HCT116 (cell line): ENCODE measurements at regions not wholly inside any gene's neighbourhood (a gene's known extent, or its start where the extent isn't known, plus 50 kb on each side); places are given as distances from the start of the nearest gene placed in this dataset.
"Not testable (repeated sequence)": the region's sequence is repeated elsewhere in the genome, so short reads cannot be mapped to it uniquely, and the experiment has no call there.

Experiments used
- EZH2 ChIP-seq: fragments of 200-600 bp; sonication (generic); IDR thresholded peaks from 2 replicates; pipeline ENCODE4 v1.6.1; 2017; ENCODE audit warnings: antibody characterized with exemption, mixed run types
- TF ChIP-seq, protein P1 (sequence below), 3 experiments: fragments of 200-600 bp in 1 of 3; sonication (generic) in 1 of 3; IDR thresholded peaks in 2 of 3; conservative IDR thresholded peaks in 1 of 3; 2 replicates each; pipeline ENCODE4 v1.5.1; 2012 to 2017; ENCODE audit warnings: low read depth in 2 of 3, low read length in 2 of 3, antibody characterized with exemption in 1 of 3, borderline replicate concordance in 1 of 3, control low read depth in 1 of 3, mild to moderate bottlenecking in 1 of 3, mixed read lengths in 1 of 3, mixed run types in 1 of 3, moderate library complexity in 1 of 3; ENCODE audit not compliant: insufficient read depth in 1 of 3

DNA sequence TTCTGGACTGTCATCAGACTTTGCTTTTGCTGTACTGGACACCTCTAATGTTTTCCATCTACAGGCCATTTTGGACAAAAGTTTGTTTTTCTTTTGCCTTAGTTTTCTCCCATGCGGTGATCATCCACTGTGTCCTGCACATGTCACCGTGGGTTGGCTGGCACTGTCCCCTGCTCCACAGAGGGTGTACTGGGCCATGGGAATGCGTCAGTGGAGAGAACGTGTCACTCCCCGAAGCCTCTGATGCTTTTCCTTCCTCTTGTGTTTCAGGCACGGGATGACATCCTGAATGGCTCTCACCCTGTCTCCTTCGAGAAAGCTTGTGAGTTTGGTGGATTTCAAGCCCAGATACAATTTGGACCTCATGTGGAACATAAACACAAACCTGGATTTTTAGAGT is 385.0 kb upstream of the TPM1 start:
- TF ChIP-seq, protein P1, sequence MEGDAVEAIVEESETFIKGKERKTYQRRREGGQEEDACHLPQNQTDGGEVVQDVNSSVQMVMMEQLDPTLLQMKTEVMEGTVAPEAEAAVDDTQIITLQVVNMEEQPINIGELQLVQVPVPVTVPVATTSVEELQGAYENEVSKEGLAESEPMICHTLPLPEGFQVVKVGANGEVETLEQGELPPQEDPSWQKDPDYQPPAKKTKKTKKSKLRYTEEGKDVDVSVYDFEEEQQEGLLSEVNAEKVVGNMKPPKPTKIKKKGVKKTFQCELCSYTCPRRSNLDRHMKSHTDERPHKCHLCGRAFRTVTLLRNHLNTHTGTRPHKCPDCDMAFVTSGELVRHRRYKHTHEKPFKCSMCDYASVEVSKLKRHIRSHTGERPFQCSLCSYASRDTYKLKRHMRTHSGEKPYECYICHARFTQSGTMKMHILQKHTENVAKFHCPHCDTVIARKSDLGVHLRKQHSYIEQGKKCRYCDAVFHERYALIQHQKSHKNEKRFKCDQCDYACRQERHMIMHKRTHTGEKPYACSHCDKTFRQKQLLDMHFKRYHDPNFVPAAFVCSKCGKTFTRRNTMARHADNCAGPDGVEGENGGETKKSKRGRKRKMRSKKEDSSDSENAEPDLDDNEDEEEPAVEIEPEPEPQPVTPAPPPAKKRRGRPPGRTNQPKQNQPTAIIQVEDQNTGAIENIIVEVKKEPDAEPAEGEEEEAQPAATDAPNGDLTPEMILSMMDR (IDR thresholded peaks at IDR 0.05 in 2 of 3, conservative IDR thresholded peaks at IDR 0.05 in 1 of 3; ENCODE audit: borderline replicate concordance in 1 of 3, insufficient read depth in 1 of 3, low read depth in 2 of 3, low read length in 2 of 3) = not testable (repeated sequence)
- not testable (repeated sequence) for TF ChIP-seq EZH2
